Activated CD4-positive, alpha-beta T cell treated with anti-CD3 and anti-CD28 coated beads for 48 hours (primary cell): ENCODE measurements at regions not wholly inside any gene's neighbourhood (a gene's known extent, or its start where the extent isn't known, plus 50 kb on each side); places are given as distances from the start of the nearest gene placed in this dataset.

Experiments
- DNase-seq: peaks from one replicate; pipeline ENCODE4 v3.0.0-alpha.2; 2020

- DNase-seq = no peak
Observed at GRCh38 chr3:193754719-193755118, 161.7 kb downstream of the OPA1 start.

GRCh38 chr3:193756536-193756935 is 163.5 kb downstream of the OPA1 start:
- DNase-seq = no peak

DNA sequence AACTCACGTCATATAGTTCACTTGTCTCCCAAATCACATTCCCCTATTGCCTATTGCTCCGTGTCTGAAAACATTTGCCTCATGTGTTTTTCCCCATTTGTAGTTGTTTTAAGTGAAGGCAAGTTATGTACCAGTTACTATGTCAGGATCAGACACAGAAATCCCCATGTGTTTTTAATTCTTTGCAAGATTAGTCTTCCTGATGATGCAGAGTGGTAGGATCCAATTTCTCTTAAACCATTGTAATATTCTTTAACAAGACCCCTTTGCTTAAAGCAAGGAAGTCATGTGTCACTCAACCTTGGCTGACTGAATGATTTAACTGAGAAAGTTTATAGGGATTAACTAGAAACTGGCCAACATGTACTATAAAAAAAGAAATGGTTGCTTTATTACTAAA is 164.4 kb downstream of the OPA1 start:
- DNase-seq = no peak

DNA sequence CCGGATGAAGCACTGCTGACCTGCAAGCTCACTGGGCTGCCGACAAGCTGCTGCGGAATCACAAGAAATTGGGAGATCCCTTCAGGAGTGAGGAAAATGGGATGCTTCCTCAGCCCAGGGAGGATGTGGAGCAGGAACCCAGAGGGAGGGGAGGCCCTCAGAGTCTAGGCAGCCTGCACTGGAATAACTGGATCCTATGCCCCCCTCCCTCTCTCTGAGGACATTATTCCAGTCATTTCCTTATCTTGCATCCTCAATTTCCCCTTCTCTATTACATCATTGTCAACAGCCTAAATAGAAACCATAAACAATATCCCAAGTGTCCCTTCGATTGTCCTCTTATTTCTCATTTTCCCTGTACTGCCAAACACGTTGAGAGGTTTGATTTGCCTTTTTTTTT is 169.0 kb downstream of the OPA1 start:
- no peak for DNase-seq

DNA sequence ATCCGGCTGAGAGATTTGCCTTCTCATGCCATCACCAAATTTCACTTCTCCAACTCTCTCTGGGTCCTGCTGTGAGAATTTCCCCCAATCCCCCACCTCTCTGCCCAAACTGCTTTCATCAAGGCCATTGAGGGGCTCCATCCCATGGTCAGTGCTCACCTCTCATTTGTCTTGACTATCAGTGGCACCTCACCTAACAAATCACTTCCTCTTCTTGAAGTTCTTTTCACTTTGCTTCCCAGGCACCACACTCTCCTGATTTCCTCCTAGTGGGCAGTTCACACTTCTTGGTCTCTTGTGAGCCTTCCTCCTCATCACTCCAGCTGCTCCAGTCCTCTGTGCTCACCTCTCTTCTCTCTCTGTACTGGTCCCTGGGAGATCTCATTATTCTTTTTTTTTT is 169.6 kb downstream of the OPA1 start:
- no peak for DNase-seq

- no peak for DNase-seq
Observed at GRCh38 chr3:193764959-193765358, 172.0 kb downstream of the OPA1 start.

- DNase-seq = no peak
Observed at GRCh38 chr3:193767353-193768069, 174.5 kb downstream of the OPA1 start.

- DNase-seq = no peak
Observed at GRCh38 chr3:193768070-193768394, 175.0 kb downstream of the OPA1 start.

GRCh38 chr3:193769437-193769836 is 176.4 kb downstream of the OPA1 start:
- DNase-seq = no peak

DNA sequence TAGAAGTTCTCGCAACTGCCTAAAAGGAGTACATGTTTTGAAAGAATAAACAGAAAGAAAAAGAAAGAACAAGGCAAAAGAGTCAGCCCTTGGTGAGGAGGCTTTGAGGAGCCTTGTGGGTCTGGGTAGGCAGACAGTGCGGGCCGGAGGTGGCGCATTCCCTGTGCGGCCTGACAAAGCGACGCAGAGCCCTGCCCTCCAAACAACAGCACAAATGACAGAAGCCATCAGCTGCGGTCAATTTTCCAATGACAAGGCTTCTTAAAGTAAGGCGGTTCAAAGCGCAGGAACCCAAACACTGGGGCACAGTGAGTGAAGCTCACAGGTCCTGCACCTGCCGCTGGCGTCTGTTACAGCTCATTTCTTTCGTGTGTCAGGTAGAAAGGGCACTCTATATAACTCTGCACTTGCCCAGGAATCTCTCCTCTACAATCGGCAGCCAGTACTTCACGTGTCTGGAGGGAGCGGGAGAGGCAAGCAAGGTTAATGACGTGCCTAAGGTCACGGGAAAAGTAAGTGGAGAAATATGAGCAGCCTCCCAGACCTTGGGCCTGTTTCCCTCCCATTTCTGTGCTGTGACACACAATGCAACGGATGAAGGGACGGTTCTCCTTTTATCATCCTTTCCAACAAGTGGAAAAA is 178.1 kb downstream of the OPA1 start:
- no peak for DNase-seq

DNA sequence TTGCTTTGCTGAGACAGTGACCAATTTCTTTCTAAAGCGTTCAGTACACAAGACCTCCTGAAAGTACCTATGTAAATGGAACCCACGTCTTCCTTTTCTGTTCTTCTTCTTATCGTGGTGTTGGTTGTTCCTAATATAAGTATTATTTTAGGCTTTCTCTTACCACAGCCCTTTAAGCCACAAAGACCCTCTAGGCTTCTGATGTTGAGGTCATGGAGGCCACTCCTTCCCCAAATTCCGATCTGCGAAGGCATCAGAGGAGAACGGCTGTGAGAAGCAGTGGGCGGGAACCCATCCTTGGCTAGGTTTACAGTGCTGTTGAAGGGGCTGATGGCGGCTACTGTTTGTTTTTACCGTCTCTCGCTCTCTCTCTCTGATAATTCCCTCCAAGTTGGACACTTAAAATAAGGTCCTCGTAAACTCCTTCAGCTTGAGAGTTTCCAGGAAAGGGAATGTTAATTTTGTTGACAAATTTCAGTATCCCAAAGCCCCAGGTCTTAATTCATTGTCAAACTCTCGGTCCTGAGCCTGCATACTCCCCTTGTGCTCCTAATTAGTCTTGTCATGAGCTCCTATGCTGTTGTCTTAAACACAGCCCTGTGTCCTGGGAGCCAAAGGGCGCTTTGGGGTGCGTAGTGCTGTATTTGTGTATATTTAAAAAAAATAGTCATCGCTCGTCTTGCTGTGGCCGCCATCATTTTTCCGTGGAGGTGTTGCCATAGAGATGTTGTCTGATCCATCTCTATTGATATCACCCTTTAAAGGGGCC is 178.8 kb downstream of the OPA1 start:
- DNase-seq = no peak

DNA sequence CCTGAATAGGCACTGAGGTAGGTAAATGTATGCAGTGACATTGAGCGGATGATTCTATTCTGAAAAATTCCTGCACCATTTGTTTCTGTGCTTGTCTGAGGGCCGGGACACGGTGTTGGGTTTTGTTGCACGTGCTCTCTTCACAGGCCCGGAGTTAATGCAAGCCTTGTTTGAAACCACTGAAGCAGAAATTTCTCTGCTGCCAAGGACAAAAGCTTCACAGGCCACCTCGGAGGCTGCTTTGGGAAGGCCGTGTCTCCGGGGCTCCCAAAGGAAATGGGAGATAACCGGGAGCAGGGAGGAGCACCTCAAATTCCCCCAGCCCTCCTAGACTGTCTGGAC is 179.4 kb downstream of the OPA1 start:
- DNase-seq = no peak

- DNase-seq = no peak
Observed at GRCh38 chr3:193773266-193774220, 180.5 kb downstream of the OPA1 start.

DNA sequence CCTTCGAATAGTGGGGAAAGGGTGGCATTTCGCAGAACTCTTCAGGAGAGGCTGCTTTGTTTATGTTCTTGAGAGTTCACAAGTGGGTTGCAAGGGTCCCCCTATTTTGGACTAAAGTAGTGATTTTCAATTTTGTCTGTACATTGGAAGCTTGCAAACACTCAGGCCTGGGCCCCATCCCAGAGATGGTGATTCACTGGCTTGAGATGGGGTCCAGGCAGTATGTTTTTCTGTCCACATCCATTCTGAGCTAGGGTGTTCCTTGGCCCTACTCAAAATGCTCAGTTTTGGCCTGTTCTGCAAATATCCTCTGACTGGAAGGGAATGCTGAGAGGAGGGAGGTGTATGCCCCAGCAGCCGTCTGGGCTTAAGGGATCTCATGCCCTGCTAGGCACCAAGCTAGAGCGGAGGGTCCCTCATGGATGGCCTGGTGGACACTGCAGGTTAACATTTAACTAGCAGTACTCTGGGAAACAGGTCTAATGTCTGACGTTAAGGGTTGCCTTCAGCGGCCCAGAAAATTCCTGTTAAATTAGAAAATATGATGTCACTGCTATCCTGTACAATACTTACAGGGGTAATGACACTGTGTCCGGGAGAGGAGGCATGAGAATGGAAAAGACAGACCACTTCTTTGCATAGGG is 181.4 kb downstream of the OPA1 start:
- no peak for DNase-seq

GRCh38 chr3:193774916-193775285 is 181.9 kb downstream of the OPA1 start:
- DNase-seq = no peak

DNA sequence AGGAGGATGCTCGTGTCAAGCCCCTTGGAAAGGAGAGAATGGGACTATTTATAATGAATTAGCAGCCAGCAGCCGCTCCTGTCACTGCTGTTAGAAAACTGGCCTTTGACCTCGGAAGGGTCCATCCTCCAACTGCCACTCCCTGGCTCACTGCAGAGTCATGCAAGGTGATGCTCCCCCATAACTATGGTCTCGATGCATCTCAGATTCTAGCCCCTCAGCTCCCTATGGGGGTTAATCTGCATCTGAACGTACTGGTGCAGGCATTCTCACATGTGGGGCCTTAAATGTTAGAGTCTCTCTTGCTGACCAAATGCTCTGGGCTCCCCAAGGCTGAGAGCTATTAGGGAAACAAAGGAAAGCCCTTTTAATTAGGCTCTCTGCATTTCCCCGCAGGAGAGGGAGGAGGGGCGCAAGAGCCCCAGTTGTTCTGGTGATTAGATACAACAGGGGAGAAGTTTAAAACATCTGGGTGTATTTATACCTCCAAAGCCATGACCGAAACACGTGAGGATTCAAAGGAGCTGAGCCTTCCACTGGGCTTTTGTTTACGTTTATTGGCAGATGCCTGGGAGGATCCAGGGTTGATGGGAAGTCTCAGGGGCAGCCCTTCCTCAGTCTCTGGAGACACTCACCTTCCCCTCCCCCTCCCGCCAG is 182.5 kb downstream of the OPA1 start:
- no peak for DNase-seq

DNA sequence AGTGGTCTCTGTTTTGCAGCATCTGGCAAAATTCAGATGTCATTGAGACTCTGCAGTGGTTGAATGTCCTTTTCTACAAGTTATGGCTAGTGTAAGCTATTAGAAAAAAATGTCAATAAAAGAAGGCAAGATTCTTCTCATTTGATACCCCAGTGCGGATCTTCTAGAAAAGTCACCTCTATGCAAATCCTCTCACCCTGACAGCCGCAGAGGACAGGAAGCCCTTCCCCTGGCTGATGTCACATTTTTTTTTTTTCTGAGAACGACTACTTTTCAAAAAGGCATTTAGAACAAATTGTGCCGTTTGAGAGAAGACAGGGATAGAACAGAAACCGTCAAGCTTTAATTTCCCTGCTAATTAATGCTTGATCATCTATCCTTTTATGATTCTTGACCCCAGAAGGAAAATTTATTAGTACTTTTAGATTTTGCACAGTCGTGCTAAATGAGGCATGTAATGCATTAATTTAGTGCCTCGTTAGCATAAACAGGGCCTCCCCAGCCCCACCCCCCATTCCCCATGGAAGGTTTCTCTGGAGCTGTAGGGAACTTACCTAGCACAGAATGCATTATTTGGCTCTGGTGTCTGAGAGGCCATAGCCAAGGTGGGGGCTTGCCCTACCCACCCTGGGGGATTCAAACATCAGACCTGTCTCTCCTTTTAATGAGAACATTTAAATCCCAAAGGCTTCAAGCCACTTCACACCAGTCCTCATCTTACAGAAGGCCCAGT is 183.8 kb downstream of the OPA1 start:
- no peak for DNase-seq

DNA sequence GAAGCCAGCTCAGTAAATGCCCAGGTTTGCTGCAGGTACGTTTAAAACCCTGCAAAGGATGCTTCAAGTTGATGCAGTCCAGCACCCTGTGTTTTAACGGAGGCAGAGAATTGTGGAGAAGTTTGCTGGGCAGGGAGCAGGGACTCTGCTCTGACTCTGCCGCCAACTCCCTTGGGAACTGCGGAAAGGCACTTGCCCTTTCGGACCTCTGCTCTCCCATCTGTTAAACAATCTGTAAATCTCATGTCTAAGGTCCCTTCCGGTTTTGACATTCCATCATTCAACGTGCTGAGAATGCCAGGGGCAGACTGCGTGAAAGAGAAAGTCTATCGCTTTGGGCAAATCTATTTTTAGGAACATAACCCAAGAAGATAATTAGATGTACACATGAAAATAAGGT is 184.5 kb downstream of the OPA1 start:
- no peak for DNase-seq

DNA sequence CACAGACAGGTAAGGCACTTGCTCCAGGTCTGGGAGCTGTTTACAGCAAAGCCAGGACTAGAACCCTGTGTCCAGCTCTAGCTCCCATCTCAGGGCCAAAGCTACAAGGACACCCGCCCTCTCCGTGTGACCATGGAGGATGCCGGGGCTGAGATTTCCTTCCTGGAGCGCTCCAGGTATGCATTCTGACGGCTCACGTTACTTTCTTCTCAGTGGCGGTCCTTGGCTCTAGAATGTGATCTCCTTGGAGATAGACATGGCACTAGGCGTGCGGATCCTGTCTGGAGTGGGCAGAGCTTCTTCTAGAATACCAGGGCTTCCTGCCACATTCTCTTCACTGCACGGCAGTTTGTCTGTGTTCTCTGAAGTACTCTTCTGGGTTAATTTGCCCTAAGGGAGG is 185.7 kb downstream of the OPA1 start:
- no peak for DNase-seq

- DNase-seq = no peak
Observed at GRCh38 chr3:193779933-193780332, 186.9 kb downstream of the OPA1 start.

DNA sequence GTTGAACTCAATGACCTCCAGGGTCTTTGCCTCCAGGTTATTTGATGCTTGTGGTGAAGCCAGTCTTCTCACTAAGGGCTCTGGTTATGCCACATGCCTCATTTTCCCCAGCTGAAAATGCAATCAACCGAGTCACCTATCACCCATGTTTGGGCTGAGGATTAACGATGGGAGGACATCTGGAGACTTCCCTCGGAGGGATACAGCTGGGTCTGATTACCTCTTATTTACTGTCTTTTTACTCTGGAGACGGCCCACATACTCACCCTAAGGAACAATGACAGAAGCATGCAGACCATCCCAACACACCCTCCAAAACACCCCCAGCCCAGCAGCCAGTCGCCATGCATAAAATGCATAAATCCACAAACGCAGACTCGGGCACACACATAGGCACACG is 187.4 kb downstream of the OPA1 start:
- DNase-seq = no peak
